Fibroblast of skin of left biceps (primary cell): ENCODE measurements at regions not wholly inside any gene's neighbourhood (a gene's known extent, or its start where the extent isn't known, plus 50 kb on each side); places are given as distances from the start of the nearest gene placed in this dataset.

Experiments
- DNase-seq, 2 experiments: peaks; one replicate each; pipeline ENCODE4 v3.0.0-alpha.2; 2013; ENCODE audit warnings: low read depth in 2 of 2

GRCh38 chr2:41393621-41394020 lies 654.2 kb upstream of the PKDCC start:
- no peak for DNase-seq

- DNase-seq = no peak
Observed at GRCh38 chr2:41394541-41394940, 653.3 kb upstream of the PKDCC start.

DNA sequence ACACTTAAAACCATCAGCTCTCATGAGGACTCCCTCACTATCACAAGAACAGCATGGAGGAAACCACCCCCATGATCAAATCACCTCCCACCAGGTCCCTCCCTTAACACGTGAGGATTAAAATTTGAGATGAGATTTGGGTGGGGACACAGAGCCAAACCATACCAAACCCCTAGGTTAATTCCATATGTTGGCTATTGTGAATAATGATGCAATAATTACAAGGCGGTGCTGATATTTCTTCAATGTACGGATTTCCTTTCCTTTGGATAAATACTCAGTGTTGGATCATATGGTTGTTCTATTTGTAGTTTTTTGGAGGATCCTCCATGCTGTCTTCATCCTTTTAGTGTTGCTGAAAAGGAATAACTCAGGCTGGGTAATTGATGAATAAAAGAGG lies 652.1 kb upstream of the PKDCC start:
- DNase-seq = no peak

GRCh38 chr2:41399437-41400087 lies 648.3 kb upstream of the PKDCC start:
- no peak for DNase-seq

DNA sequence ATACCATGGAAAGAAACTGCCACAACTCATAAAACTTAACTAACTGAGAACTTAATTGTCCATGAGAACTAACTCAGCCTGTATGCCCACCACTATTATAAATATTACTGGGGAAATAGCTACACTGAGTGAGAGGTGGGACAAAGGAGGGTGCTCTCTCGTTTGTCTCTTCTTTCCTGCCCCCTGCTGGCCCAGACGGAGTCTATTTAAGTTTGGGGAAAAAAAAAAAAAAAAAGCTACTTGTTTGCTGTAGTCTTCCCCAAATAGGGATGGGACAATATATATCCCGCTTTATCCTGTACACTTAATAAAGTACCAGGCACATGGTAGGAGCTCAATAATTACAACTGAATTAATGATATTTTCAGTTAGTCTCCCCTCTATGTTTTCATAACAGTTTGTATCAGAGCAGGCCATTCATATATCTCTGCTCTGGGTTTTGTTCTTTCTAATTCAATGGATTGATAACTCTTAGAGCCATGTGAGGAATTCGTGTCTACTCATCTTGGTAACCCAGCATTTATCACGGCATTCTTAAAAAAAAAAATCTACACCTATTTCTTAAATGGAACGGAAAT lies 647.6 kb upstream of the PKDCC start:
- DNase-seq = no peak

- no peak for DNase-seq
Observed at GRCh38 chr2:41405441-41405840, 642.4 kb upstream of the PKDCC start.

GRCh38 chr2:41409328-41409727 lies 638.5 kb upstream of the PKDCC start:
- DNase-seq = no peak

DNA sequence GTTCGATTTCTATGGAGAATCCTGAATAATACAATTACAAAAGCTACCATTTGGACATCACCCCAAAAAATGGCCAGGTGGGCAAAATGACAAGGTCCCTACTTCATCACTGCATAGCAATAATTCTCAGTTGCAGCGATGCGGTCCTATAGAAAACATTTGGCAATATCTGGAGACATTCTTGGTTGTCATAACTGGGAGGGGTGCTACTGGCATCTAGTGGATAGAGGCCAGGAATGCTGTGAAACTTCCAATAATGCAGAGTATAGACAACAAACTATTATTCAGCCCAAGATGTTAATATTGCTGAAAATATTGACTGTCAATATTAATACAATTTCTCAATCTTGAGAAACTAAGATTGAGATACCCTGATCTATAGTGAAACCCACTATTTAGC lies 637.8 kb upstream of the PKDCC start:
- no peak for DNase-seq

DNA sequence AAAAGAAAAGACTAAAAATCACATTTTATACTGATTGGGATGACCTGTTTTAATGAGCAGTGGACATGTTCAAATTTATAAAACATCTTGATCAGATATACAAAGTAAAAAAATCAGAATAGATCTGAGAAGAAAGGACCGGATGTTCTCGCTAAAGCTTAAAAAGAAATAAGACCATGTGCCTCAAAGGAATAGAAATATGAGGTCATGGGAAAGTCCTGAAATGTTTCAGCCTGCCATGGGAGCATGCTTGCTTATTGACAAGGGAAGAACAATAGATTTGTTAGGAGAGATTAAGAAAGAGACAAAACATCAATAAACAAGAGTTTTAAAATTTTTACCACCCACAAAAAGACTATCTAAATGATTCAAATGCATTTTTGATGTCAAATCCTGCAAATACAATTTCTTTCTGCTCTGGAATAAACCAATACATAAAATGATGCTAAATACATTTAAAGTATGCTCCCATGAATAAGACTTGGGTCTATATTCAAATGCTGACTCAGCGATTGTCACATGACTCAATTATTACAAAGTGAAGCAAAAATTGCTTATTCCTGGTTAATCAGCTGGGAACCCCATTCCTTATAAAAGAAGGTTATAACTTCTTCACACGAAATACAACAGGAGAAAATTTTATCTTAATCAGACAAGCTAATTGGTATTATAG lies 633.9 kb upstream of the PKDCC start:
- no peak for DNase-seq

DNA sequence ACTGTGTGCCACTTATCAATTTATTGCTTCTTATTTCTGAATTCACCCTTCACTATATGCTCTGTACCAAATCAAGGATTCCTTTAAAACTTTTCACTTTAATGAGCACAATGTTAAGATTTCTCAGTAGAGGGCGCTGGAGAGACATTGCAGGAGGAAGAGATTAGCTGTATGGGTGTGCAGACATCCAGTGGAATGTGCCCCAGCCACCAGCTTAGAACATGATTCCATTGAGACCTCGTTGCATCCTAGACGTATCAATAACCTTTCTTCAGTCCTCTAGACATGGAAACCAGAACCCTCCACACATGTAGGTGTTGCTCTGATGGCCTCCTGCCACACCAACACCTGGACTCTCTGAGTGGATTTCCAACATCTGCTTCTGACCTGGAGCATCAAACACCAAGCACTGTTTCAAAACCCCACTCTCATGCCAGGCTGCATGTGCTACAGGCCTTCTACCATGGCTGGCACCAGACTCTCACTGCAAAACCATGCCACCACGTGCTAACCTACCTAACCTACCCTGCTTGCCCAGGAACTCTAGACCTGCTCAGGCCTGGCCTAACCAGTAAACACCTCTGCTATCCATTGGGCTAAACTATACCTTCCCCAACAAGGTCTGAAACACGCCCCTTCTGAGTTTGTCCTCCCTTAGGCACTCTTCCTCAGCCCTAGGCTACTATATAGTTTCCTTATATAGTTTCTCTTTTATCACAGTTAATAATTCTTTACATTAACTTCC lies 633.2 kb upstream of the PKDCC start:
- DNase-seq = peak; percentile 1 to 3

GRCh38 chr2:41417511-41417910 lies 630.3 kb upstream of the PKDCC start:
- DNase-seq = no peak

DNA sequence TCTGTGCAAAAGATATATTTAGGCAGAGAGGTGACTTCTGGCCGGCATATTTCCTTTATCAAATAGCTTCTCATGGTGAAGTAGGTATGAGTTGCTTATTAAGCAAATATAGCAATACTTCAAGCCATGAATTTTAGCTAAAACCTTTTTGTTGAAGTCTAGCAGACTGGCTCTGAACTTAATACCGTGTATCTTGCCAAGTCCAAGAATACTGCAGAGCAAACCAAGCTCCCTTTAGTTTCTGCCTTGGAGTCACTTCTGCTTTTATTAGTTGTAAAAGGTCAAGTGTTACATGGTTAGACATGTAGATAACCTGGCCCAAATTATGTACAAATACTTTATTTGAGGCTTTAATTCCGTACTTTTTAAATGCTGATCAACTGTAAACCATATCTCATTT lies 627.6 kb upstream of the PKDCC start:
- no peak for DNase-seq

GRCh38 chr2:41420872-41421271 lies 626.9 kb upstream of the PKDCC start:
- no peak for DNase-seq

DNA sequence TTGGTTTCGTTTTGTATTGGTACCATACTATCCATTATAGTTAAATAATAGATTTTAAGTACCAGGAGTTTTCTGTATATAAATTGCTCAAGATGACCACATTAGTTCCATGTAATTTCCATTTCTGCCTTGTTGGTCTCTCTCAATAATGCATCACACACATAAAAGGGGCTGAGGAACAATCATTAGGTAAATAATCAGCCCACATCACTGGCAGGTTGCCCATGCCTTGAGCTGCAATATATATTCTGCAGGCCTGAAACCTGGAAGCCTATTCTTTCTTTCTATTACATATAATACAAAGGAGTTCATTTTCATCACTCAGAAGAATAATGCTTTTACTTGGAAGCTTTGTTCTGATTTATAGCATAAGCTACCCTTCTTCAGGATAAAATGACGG lies 616.1 kb upstream of the PKDCC start:
- DNase-seq = no peak

DNA sequence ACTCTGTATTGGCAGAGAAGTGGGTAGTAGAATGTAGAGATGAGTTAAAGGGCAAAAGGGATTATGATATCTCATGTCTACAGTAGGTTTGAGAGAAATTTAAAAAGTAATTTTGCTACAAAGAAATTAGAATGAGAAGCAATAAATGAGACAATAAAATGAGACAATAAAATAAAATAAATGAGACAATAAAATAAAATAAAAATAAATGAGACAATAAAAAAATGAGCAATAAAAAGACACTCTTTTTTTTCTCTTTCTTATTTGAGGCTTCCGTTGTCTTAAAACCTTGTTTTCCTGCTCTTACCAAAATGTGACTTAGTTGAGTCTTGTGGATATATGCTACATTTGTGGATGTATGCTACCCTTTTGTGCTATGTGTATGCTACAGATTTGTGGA lies 615.4 kb upstream of the PKDCC start:
- DNase-seq = no peak

DNA sequence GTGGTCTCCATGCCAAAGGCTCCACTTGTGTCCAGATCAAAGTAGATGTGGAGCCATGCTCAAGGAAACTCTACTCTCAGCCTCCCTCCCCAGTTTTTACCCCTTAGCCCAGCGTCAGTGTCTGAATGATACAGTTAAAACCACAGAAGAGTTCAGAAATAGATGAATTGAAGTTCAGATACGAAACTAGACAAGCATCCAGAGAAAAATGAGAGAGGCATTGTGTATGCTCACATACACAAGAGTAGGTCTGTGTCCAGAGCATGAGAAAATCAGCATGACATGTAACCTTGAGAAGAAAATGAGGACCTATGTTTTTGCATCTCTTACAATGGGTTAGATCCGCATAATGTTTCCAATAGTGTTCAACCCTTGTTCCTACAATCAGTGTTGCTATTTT lies 612.8 kb upstream of the PKDCC start:
- no peak for DNase-seq

GRCh38 chr2:41441958-41442357 lies 605.9 kb upstream of the PKDCC start:
- DNase-seq = no peak

GRCh38 chr2:41445865-41446264 lies 602.0 kb upstream of the PKDCC start:
- no peak for DNase-seq

- no peak for DNase-seq
Observed at GRCh38 chr2:41446266-41446665, 601.6 kb upstream of the PKDCC start.

- no peak for DNase-seq
Observed at GRCh38 chr2:41448221-41448620, 599.6 kb upstream of the PKDCC start.

DNA sequence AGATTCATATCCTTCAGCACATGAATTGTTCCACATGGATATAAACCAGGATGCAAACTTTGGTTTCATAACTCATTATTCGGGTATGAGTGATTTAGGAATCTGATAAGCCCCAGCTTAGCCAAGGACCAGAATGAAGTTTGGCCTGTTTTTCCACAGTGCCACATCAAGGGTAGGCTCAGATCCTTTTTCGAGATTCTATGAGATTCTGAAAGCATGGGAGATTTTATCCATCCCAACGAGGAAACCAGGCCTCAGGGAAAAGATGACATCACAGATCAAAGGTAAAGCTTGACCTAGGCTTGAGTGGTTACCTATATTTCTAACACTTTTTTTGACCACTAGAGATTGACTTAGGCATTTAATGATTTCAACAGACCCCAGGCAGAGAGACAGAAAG lies 590.8 kb upstream of the PKDCC start:
- DNase-seq = no peak

- no peak for DNase-seq
Observed at GRCh38 chr2:41460661-41461060, 587.2 kb upstream of the PKDCC start.

GRCh38 chr2:41464395-41464794 lies 583.4 kb upstream of the PKDCC start:
- no peak for DNase-seq
